ENCODE measurements at regions not wholly inside any gene's neighbourhood (a gene's known extent, or its start where the extent isn't known, plus 50 kb on each side); places are given as distances from the start of the nearest gene placed in this dataset.

GRCh38 chr6:76553256-76553655, 480.8 kb upstream of the IMPG1 start:
- Histone ChIP-seq H3K4me3 (no peak overlapping the region), H3K36me3 (no peaks in the 10 kb centered on the region), H3K27me3 (no peaks in the 10 kb centered on the region), H3K27ac (no peak overlapping the region), H3K9me3 (no peaks in the 10 kb centered on the region), H3K4me1 (no peaks in the 10 kb centered on the region)
- intact Hi-C loops (cut with DNase I; ENCODE audit: low total_unique reads) = no loop called here
- TF ChIP-seq CTCF (IDR thresholded peaks at IDR 0.05) = no peak
- TF ChIP-seq EP300 (IDR thresholded peaks at IDR 0.05) = no peak
- no peak for TF ChIP-seq POLR2AphosphoS5 (IDR thresholded peaks at IDR 0.05)
- no peak for TF ChIP-seq POLR2A (IDR thresholded peaks at IDR 0.05)
- no peak for DNase-seq

GRCh38 chr6:76552268-76552667, 479.8 kb upstream of the IMPG1 start:
- 70 to 92% (median 88%) methylated on average over 4 of the region's 4 CpGs for WGBS, 5 donors
- H3K4me1 ChIP-seq = no peaks in the 10 kb centered on the region
- no peak for DNase-seq
- H3K27ac ChIP-seq = no peak overlapping the region
- no peak overlapping the region for H3K4me3 ChIP-seq
- H3K36me3 ChIP-seq = no peaks in the 10 kb centered on the region
- H3K9me3 ChIP-seq = no peaks in the 10 kb centered on the region
- H3K27me3 ChIP-seq = no peaks in the 10 kb centered on the region
- intact Hi-C loops (cut with DNase I; ENCODE audit: low total_unique reads) = no loop called here
- TF ChIP-seq POLR2AphosphoS5 (IDR thresholded peaks at IDR 0.05) (no peak), CTCF (IDR thresholded peaks at IDR 0.05) (no peak), EP300 (IDR thresholded peaks at IDR 0.05) (no peak), POLR2A (IDR thresholded peaks at IDR 0.05) (no peak)

GRCh38 chr6:76533661-76534060, 461.2 kb upstream of the IMPG1 start:
- DNase-seq = no peak
- intact Hi-C loops (cut with DNase I; ENCODE audit: low total_unique reads) = no loop called here
- H3K36me3 ChIP-seq = no peaks in the 10 kb centered on the region
- no peaks in the 10 kb centered on the region for H3K27me3 ChIP-seq
- H3K27ac ChIP-seq = no peak overlapping the region
- 79 to 87% (median 86%) methylated on average over 4 of the region's 4 CpGs for WGBS, 5 donors
- no peak for TF ChIP-seq EP300 (IDR thresholded peaks at IDR 0.05)
- TF ChIP-seq POLR2AphosphoS5 (IDR thresholded peaks at IDR 0.05) = no peak
- no peak for TF ChIP-seq POLR2A (IDR thresholded peaks at IDR 0.05)
- TF ChIP-seq CTCF (IDR thresholded peaks at IDR 0.05) = no peak
- peaks cover 0 to 15% (median 10%) of the 10 kb centered on the region in 4 donors for H3K9me3 ChIP-seq
- H3K4me3 ChIP-seq = no peak overlapping the region
- no peaks in the 10 kb centered on the region for H3K4me1 ChIP-seq

- WGBS, 5 donors = 52 to 73% (median 63%) methylated on average over 2 of the region's 2 CpGs
- H3K36me3 ChIP-seq = no peaks in the 10 kb centered on the region
- peaks cover 0 to 15% (median 10%) of the 10 kb centered on the region in 4 donors for H3K9me3 ChIP-seq
- H3K4me1 ChIP-seq = no peaks in the 10 kb centered on the region
- intact Hi-C loops (cut with DNase I; ENCODE audit: low total_unique reads) = no loop called here
- H3K4me3 ChIP-seq = no peak overlapping the region
- DNase-seq = no peak
- H3K27ac ChIP-seq = no peak overlapping the region
- TF ChIP-seq EP300 (IDR thresholded peaks at IDR 0.05) = no peak
- TF ChIP-seq CTCF (IDR thresholded peaks at IDR 0.05) = no peak
- H3K27me3 ChIP-seq = no peaks in the 10 kb centered on the region
Measured at GRCh38 chr6:76532647-76533046, 460.2 kb upstream of the IMPG1 start.

GRCh38 chr6:76518443-76518842, 446.0 kb upstream of the IMPG1 start:
- peaks cover 0 to 11% (median 4%) of the 10 kb centered on the region in 4 donors for H3K9me3 ChIP-seq
- no peaks in the 10 kb centered on the region for H3K4me1 ChIP-seq
- no peaks in the 10 kb centered on the region for H3K27me3 ChIP-seq
- intact Hi-C loops (cut with DNase I; ENCODE audit: low total_unique reads) = no loop called here
- H3K36me3 ChIP-seq = no peaks in the 10 kb centered on the region
- no peak overlapping the region for H3K27ac ChIP-seq
- no peak overlapping the region for H3K4me3 ChIP-seq
- TF ChIP-seq POLR2A (IDR thresholded peaks at IDR 0.05) (no peak), POLR2AphosphoS5 (IDR thresholded peaks at IDR 0.05) (no peak), CTCF (IDR thresholded peaks at IDR 0.05) (no peak)
- DNase-seq = no peak
